ENCODE measurements at regions not wholly inside any gene's neighbourhood (a gene's known extent, or its start where the extent isn't known, plus 50 kb on each side); places are given as distances from the start of the nearest gene placed in this dataset.

GRCh38 chr2:164012581-164012980, 276.8 kb upstream of the FIGN start:
- Mint-ChIP-seq H3K27ac (ENCODE audit: unreplicated experiment) (no peak overlapping the region), H3K4me1 (ENCODE audit: low read depth, unreplicated experiment) (no peaks in the 10 kb centered on the region), H3K27me3 (ENCODE audit: insufficient read depth, unreplicated experiment) (peaks cover 6% of the 10 kb centered on the region), H3K4me3 (ENCODE audit: unreplicated experiment) (no peak overlapping the region), H3K36me3 (ENCODE audit: insufficient read depth, unreplicated experiment) (no peaks in the 10 kb centered on the region), H3K9me3 (ENCODE audit: unreplicated experiment) (no peaks in the 10 kb centered on the region)
- no peak for DNase-seq
- H3K9me3 ChIP-seq = no peaks in the 10 kb centered on the region
- H3K36me3 ChIP-seq (ENCODE audit: control insufficient read depth, insufficient read depth, low read length) = no peaks in the 10 kb centered on the region
- no peaks in the 10 kb centered on the region for H3K4me1 ChIP-seq
- POLR2A ChIA-PET = no interaction called here
- H3K4me3 ChIP-seq (ENCODE audit: low read depth, low read length) = no peak overlapping the region
- TF ChIP-seq CTCF (IDR thresholded peaks at IDR 0.05; ENCODE audit: insufficient read depth in 1 of 2, low read depth in 1 of 2, low read length in 1 of 2, severe bottlenecking in 1 of 2, unreplicated experiment in 1 of 2) = no peak
- no peaks in the 10 kb centered on the region for H3K27me3 ChIP-seq (replicated peaks; ENCODE audit: control insufficient read depth, insufficient read depth, low read length)
- CTCF ChIA-PET = no interaction called here
- intact Hi-C loops (cut with micrococcal nuclease; ENCODE audit: unreplicated experiment) = no loop called here
- BruUV-seq (replicated peaks) = no TSS peak

GRCh38 chr2:164009756-164010337, 274.0 kb upstream of the FIGN start:
- ChIA-PET CTCF (no interaction called here), POLR2A (no interaction called here)
- TF ChIP-seq CTCF (IDR thresholded peaks at IDR 0.05; ENCODE audit: insufficient read depth in 1 of 2, low read depth in 1 of 2, low read length in 1 of 2, severe bottlenecking in 1 of 2, unreplicated experiment in 1 of 2) = no peak
- Histone ChIP-seq H3K27me3 (replicated peaks; ENCODE audit: control insufficient read depth, insufficient read depth, low read length) (no peaks in the 10 kb centered on the region), H3K9me3 (no peaks in the 10 kb centered on the region), H3K4me3 (ENCODE audit: low read depth, low read length) (no peak overlapping the region), H3K36me3 (ENCODE audit: control insufficient read depth, insufficient read depth, low read length) (no peaks in the 10 kb centered on the region), H3K4me1 (no peaks in the 10 kb centered on the region)
- Mint-ChIP-seq H3K4me3 (ENCODE audit: unreplicated experiment) (no peak overlapping the region), H3K36me3 (ENCODE audit: insufficient read depth, unreplicated experiment) (no peaks in the 10 kb centered on the region), H3K9me3 (ENCODE audit: unreplicated experiment) (no peaks in the 10 kb centered on the region), H3K27ac (ENCODE audit: unreplicated experiment) (no peak overlapping the region), H3K27me3 (ENCODE audit: insufficient read depth, unreplicated experiment) (peaks cover 6% of the 10 kb centered on the region), H3K4me1 (ENCODE audit: low read depth, unreplicated experiment) (no peaks in the 10 kb centered on the region)
- no peak for DNase-seq
- no TSS peak for BruUV-seq (replicated peaks)
- intact Hi-C loops (cut with micrococcal nuclease; ENCODE audit: unreplicated experiment) = no loop called here

- no peak overlapping the region for H3K4me3 ChIP-seq (ENCODE audit: low read depth, low read length)
- intact Hi-C loops (cut with micrococcal nuclease; ENCODE audit: unreplicated experiment) = no loop called here
- Mint-ChIP-seq H3K4me3 (ENCODE audit: unreplicated experiment) (no peak overlapping the region), H3K27me3 (ENCODE audit: insufficient read depth, unreplicated experiment) (peaks cover 2% of the 10 kb centered on the region), H3K36me3 (ENCODE audit: insufficient read depth, unreplicated experiment) (no peaks in the 10 kb centered on the region), H3K4me1 (ENCODE audit: low read depth, unreplicated experiment) (no peaks in the 10 kb centered on the region), H3K9me3 (ENCODE audit: unreplicated experiment) (no peaks in the 10 kb centered on the region), H3K27ac (ENCODE audit: unreplicated experiment) (no peak overlapping the region)
- no peaks in the 10 kb centered on the region for H3K4me1 ChIP-seq
- DNase-seq = no peak
- no peaks in the 10 kb centered on the region for H3K36me3 ChIP-seq (ENCODE audit: control insufficient read depth, insufficient read depth, low read length)
- no peaks in the 10 kb centered on the region for H3K27me3 ChIP-seq (replicated peaks; ENCODE audit: control insufficient read depth, insufficient read depth, low read length)
- no peaks in the 10 kb centered on the region for H3K9me3 ChIP-seq
- BruUV-seq (replicated peaks) = no TSS peak
- POLR2A ChIA-PET = no interaction called here
- no peak for TF ChIP-seq CTCF (IDR thresholded peaks at IDR 0.05; ENCODE audit: insufficient read depth in 1 of 2, low read depth in 1 of 2, low read length in 1 of 2, severe bottlenecking in 1 of 2, unreplicated experiment in 1 of 2)
- CTCF ChIA-PET = no interaction called here
Measured at GRCh38 chr2:164008752-164009151, 272.9 kb upstream of the FIGN start.

Data from Caco-2 (cell line).